Testis (tissue), 2 donors: ENCODE measurements at regions not wholly inside any gene's neighbourhood (a gene's known extent, or its start where the extent isn't known, plus 50 kb on each side); places are given as distances from the start of the nearest gene placed in this dataset.
"Not testable (repeated sequence)": the region's sequence is repeated elsewhere in the genome, so short reads cannot be mapped to it uniquely, and the experiment has no call there.

Experiments used
- POLR2A ChIP-seq: fragments of 450-650 bp; IDR thresholded peaks from one replicate; pipeline ENCODE4 v1.6.1; 2017; ENCODE audit warnings: antibody characterized with exemption, mild to moderate bottlenecking, moderate library complexity
- TF ChIP-seq, protein P1 (sequence below), 3 experiments: fragments of 450-650 bp in 2 of 3; fragments of 200-600 bp in 1 of 3; sonication (generic) in 1 of 3; IDR thresholded peaks; one replicate each; pipeline ENCODE4 v1.5.1; 2016 to 2019; ENCODE audit warnings: antibody characterized with exemption in 3 of 3, mild to moderate bottlenecking in 2 of 3, moderate library complexity in 1 of 3

DNA sequence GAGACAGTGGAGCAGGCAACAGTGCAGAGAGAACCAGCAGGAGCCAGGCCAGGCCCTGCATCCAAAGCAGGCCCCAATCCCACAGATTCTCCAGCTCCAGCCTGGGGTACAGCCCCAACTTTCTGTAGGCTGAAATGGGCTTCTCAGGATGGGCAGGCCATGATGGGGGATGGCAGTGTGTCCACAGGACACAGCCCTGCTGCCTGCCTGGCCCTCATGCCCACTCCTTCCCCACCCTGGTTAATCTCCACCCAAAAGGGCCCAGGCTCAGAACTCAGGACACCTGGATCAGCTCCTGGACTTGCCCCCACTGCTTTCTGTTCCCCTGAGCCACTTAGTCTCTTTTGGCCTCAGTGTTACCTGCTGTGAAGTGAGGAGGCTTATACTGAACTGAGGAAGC lies 57.1 kb downstream of the GGTLC2 start:
- TF ChIP-seq POLR2A, result not testable (repeated sequence)
- TF ChIP-seq, protein P1, sequence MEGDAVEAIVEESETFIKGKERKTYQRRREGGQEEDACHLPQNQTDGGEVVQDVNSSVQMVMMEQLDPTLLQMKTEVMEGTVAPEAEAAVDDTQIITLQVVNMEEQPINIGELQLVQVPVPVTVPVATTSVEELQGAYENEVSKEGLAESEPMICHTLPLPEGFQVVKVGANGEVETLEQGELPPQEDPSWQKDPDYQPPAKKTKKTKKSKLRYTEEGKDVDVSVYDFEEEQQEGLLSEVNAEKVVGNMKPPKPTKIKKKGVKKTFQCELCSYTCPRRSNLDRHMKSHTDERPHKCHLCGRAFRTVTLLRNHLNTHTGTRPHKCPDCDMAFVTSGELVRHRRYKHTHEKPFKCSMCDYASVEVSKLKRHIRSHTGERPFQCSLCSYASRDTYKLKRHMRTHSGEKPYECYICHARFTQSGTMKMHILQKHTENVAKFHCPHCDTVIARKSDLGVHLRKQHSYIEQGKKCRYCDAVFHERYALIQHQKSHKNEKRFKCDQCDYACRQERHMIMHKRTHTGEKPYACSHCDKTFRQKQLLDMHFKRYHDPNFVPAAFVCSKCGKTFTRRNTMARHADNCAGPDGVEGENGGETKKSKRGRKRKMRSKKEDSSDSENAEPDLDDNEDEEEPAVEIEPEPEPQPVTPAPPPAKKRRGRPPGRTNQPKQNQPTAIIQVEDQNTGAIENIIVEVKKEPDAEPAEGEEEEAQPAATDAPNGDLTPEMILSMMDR (IDR thresholded peaks at IDR 0.05), result not testable (repeated sequence)
